Neural cell (in vitro differentiated cells): ENCODE measurements at regions not wholly inside any gene's neighbourhood (a gene's known extent, or its start where the extent isn't known, plus 50 kb on each side); places are given as distances from the start of the nearest gene placed in this dataset.

ENCODE experiments used
- EP300 ChIP-seq: fragments of 450-650 bp; conservative IDR thresholded peaks from 2 replicates; pipeline ENCODE4 v1.6.1; 2014; ENCODE audit warnings: antibody characterized with exemption, mild to moderate bottlenecking, moderate library complexity; ENCODE audit not compliant: poor library complexity, severe bottlenecking
- MXI1 ChIP-seq: fragments of 450-650 bp; conservative IDR thresholded peaks from 2 replicates; pipeline ENCODE4 v1.6.1; 2014; ENCODE audit warnings: antibody characterized with exemption, mild to moderate bottlenecking; ENCODE audit not compliant: poor library complexity, severe bottlenecking
- POLR2AphosphoS5 ChIP-seq: IDR thresholded peaks from 2 replicates; pipeline ENCODE4 v1.6.1; 2012
- RAD21 ChIP-seq: fragments of 450-650 bp; conservative IDR thresholded peaks from 2 replicates; pipeline ENCODE4 v1.6.1; 2014; ENCODE audit warnings: antibody characterized with exemption, mild to moderate bottlenecking, moderate library complexity
- TAF1 ChIP-seq: IDR thresholded peaks from 2 replicates; pipeline ENCODE4 v1.6.1; 2012; ENCODE audit warnings: low read depth
- TF ChIP-seq, protein P1 (sequence below): fragments of 450-650 bp; IDR thresholded peaks from 2 replicates; pipeline ENCODE4 v1.5.1; 2014; ENCODE audit warnings: antibody characterized with exemption, mild to moderate bottlenecking, moderate library complexity; ENCODE audit not compliant: poor library complexity, severe bottlenecking

GRCh38 chr16:26204138-26204537 lies 512.4 kb downstream of the HS3ST4 start:
- TF ChIP-seq MXI1 (no peak), EP300 (no peak), POLR2AphosphoS5 (no peak), TAF1 (no peak), RAD21 (no peak)
- TF ChIP-seq, protein P1, sequence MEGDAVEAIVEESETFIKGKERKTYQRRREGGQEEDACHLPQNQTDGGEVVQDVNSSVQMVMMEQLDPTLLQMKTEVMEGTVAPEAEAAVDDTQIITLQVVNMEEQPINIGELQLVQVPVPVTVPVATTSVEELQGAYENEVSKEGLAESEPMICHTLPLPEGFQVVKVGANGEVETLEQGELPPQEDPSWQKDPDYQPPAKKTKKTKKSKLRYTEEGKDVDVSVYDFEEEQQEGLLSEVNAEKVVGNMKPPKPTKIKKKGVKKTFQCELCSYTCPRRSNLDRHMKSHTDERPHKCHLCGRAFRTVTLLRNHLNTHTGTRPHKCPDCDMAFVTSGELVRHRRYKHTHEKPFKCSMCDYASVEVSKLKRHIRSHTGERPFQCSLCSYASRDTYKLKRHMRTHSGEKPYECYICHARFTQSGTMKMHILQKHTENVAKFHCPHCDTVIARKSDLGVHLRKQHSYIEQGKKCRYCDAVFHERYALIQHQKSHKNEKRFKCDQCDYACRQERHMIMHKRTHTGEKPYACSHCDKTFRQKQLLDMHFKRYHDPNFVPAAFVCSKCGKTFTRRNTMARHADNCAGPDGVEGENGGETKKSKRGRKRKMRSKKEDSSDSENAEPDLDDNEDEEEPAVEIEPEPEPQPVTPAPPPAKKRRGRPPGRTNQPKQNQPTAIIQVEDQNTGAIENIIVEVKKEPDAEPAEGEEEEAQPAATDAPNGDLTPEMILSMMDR, result no peak
